ENCODE measurements at regions not wholly inside any gene's neighbourhood (a gene's known extent, or its start where the extent isn't known, plus 50 kb on each side); places are given as distances from the start of the nearest gene placed in this dataset.

- TF ChIP-seq CTCF (IDR thresholded peaks at IDR 0.05; ENCODE audit: low read depth, low read length, missing input control) (no peak), TAF1 (conservative IDR thresholded peaks at IDR 0.05) (no peak), RAD21 (IDR thresholded peaks at IDR 0.05) (no peak), REST (IDR thresholded peaks at IDR 0.05) (no peak), YY1 (IDR thresholded peaks at IDR 0.05) (no peak), SP1 (IDR thresholded peaks at IDR 0.05) (no peak)
These were observed 299.8 kb upstream of the CCDC54 start for GRCh38 chr3:107077391-107077790.

All from liver (tissue), 3 donors.